ENCODE measurements at regions not wholly inside any gene's neighbourhood (a gene's known extent, or its start where the extent isn't known, plus 50 kb on each side); places are given as distances from the start of the nearest gene placed in this dataset. TPM values are rescaled to one million over a fixed set of nuclear protein-coding genes. Genes with fewer than 3 reads are reported as not detected.

GRCh38 chr12:67217647-67218046 lies 51.5 kb upstream of the CAND1 start:
- WGBS, 2 donors: 64 to 72% methylated on average over 6 of the region's 6 CpGs
- no peaks in the 10 kb centered on the region for H3K9me3 ChIP-seq
- intact Hi-C loops (cut with DNase I): no loop called here
- H3K27ac ChIP-seq: no peak overlapping the region
- no peaks in the 10 kb centered on the region for H3K36me3 ChIP-seq (replicated peaks in 1 of 2; ENCODE audit: insufficient read depth in 1 of 2, low read depth in 2 of 2)
- ATAC-seq: no peak
- TF ChIP-seq POLR2A (IDR thresholded peaks at IDR 0.05): no peak
- TF ChIP-seq CTCF (IDR thresholded peaks at IDR 0.05): no peak
- no peaks in the 10 kb centered on the region for H3K27me3 ChIP-seq
- DNase-seq: no peak
- no peaks in the 10 kb centered on the region for H3K4me1 ChIP-seq
- no peak overlapping the region for H3K4me3 ChIP-seq

Small RNA genes in the stretch of these regions (small RNA-seq; reads per million reads assigned to genes)
- gene AC073530.2: not detected
